HEK293 (cell line): ENCODE measurements at regions not wholly inside any gene's neighbourhood (a gene's known extent, or its start where the extent isn't known, plus 50 kb on each side); places are given as distances from the start of the nearest gene placed in this dataset.
"Not testable (repeated sequence)": the region's sequence is repeated elsewhere in the genome, so short reads cannot be mapped to it uniquely, and the experiment has no call there.

Experiments used
- CTCF ChIA-PET: fragments of 350-600 bp; formaldehyde crosslinking; extraction: SDS; loops from one replicate; lab custom pipeline; 2021; ENCODE audit warnings: antibody characterized with exemption; lab: Yijun Ruan, JAX
- POLR2A ChIA-PET: fragments of 300-600 bp; formaldehyde crosslinking; extraction: SDS; loops from one replicate; lab custom pipeline; 2020; ENCODE audit warnings: antibody characterized with exemption, inconsistent platforms; lab: Yijun Ruan, JAX
- H3K27ac ChIP-seq: fragments of 200-500 bp; sonication (Bioruptor generic); 2 replicates; pipeline ENCODE4 v1.5.1; 2014; ENCODE audit warnings: low read depth, low read length, control low read depth, inconsistent platforms; ENCODE audit errors: extremely low read depth
- H3K36me3 ChIP-seq, 2 experiments: fragments of 200-500 bp in 1 of 2; sonication (Bioruptor generic) in 1 of 2; 1 replicate in 1 of 2; 2 replicates in 1 of 2; pipeline ENCODE4 v1.5.1; 2014 to 2017; ENCODE audit warnings: inconsistent platforms in 2 of 2, low read length in 2 of 2; ENCODE audit not compliant: control insufficient read depth in 2 of 2, insufficient read depth in 1 of 2
- H3K4me1 ChIP-seq: fragments of 200-500 bp; sonication (Bioruptor generic); 2 replicates; pipeline ENCODE4 v1.5.1; 2014; ENCODE audit warnings: mild to moderate bottlenecking, low read length, inconsistent platforms; ENCODE audit not compliant: control insufficient read depth, insufficient read depth
- H3K4me3 ChIP-seq: 2 replicates; pipeline ENCODE4 v1.5.1; 2011; ENCODE audit warnings: low read depth, mild to moderate bottlenecking, control low read depth, low read length, moderate library complexity
- H3K9me3 ChIP-seq: fragments of 200-500 bp; sonication (Bioruptor generic); 2 replicates; pipeline ENCODE4 v1.5.1; 2014; ENCODE audit warnings: low read depth, low read length, inconsistent platforms; ENCODE audit not compliant: control insufficient read depth, insufficient read depth
- OVOL3 ChIP-seq: fragments of 450-650 bp; formaldehyde crosslinking; IDR thresholded peaks from 2 replicates; pipeline ENCODE4 v1.5.1; 2016; ENCODE audit warnings: missing biosample characterization, missing genetic modification characterization
- SP2 ChIP-seq: fragments of 450-650 bp; formaldehyde crosslinking; IDR thresholded peaks from 2 replicates; pipeline ENCODE4 v1.5.1; 2016; ENCODE audit warnings: missing biosample characterization, missing genetic modification characterization
- ZBTB10 ChIP-seq: fragments of 450-650 bp; formaldehyde crosslinking; IDR thresholded peaks from 2 replicates; pipeline ENCODE4 v1.5.1; 2016; ENCODE audit warnings: missing biosample characterization, missing genetic modification characterization
- ZIC2 ChIP-seq: fragments of 450-650 bp; formaldehyde crosslinking; IDR thresholded peaks from 2 replicates; pipeline ENCODE4 v1.5.1; 2016; ENCODE audit warnings: missing biosample characterization, missing genetic modification characterization
- ZNF121 ChIP-seq: fragments of 450-650 bp; formaldehyde crosslinking; IDR thresholded peaks from 2 replicates; pipeline ENCODE4 v1.5.1; 2016; ENCODE audit warnings: missing biosample characterization, missing genetic modification characterization
- ZNF341 ChIP-seq: fragments of 450-650 bp; formaldehyde crosslinking; IDR thresholded peaks from 2 replicates; pipeline ENCODE4; 2016; ENCODE audit warnings: low read depth, missing biosample characterization, missing genetic modification characterization
- ZNF549 ChIP-seq: fragments of 450-650 bp; IDR thresholded peaks from 2 replicates; pipeline ENCODE4 v1.5.1; 2018; ENCODE audit warnings: missing biosample characterization, missing genetic modification characterization, mild to moderate bottlenecking, inconsistent platforms, moderate library complexity
- ZNF76 ChIP-seq: fragments of 450-650 bp; formaldehyde crosslinking; IDR thresholded peaks from 2 replicates; pipeline ENCODE4; 2016; ENCODE audit warnings: low read depth, missing biosample characterization, missing genetic modification characterization, borderline replicate concordance
- ZSCAN5A ChIP-seq: fragments of 450-650 bp; formaldehyde crosslinking; IDR thresholded peaks from 2 replicates; pipeline ENCODE4 v1.5.1; 2016; ENCODE audit warnings: missing biosample characterization, missing genetic modification characterization

GRCh38 chr7:131662301-131662873, 106.0 kb upstream of the PODXL start:
- H3K27ac ChIP-seq, H3K9me3 ChIP-seq, H3K4me3 ChIP-seq, POLR2A ChIA-PET, H3K4me1 ChIP-seq, CTCF ChIA-PET, H3K36me3 ChIP-seq: not testable (repeated sequence)

- POLR2A ChIA-PET = no interaction called here
- H3K9me3 ChIP-seq = no peaks in the 10 kb centered on the region
- H3K27ac ChIP-seq = no peak overlapping the region
- H3K36me3 ChIP-seq = no peaks in the 10 kb centered on the region
- no peak for TF ChIP-seq ZSCAN5A
- no peak for TF ChIP-seq ZBTB10
- TF ChIP-seq ZNF341 (tag by site-specific recombination) = no peak
- TF ChIP-seq, all 188 proteins: peak for 0
- CTCF ChIA-PET = interaction anchor here (1.0 to 1.9 kb wide), 2 partner anchors 9 to 761 kb away, joined by 4 to 5 read pairs; no protein-coding TSS in a partner anchor
- H3K4me1 ChIP-seq = no peaks in the 10 kb centered on the region
- H3K4me3 ChIP-seq = no peak overlapping the region
These were observed 101.5 kb upstream of the PODXL start for GRCh38 chr7:131657881-131658280.

GRCh38 chr7:131656980-131657723, 100.7 kb upstream of the PODXL start:
- Histone ChIP-seq H3K4me1 (no peaks in the 10 kb centered on the region), H3K27ac (no peak overlapping the region), H3K4me3 (no peak overlapping the region), H3K9me3 (no peaks in the 10 kb centered on the region), H3K36me3 (no peaks in the 10 kb centered on the region)
- ChIA-PET CTCF (interaction anchor here (0.5 to 3.4 kb wide), 6 partner anchors 8 to 760 kb away, joined by 3 to 34 read pairs (median 6); no protein-coding TSS in a partner anchor), POLR2A (no interaction called here)
- peak; percentile 83 for TF ChIP-seq ZNF121 (tag by site-specific recombination)
- TF ChIP-seq ZNF76 (tag by site-specific recombination) = no peak
- TF ChIP-seq OVOL3 (tag by site-specific recombination) = no peak

GRCh38 chr7:131655866-131656265, 99.4 kb upstream of the PODXL start:
- H3K27ac ChIP-seq = no peak overlapping the region
- no peaks in the 10 kb centered on the region for H3K9me3 ChIP-seq
- POLR2A ChIA-PET = no interaction called here
- no peaks in the 10 kb centered on the region for H3K36me3 ChIP-seq
- peak; percentile 51; the same call in 1 of the 2 replicates for TF ChIP-seq ZIC2
- TF ChIP-seq SP2 (tag by site-specific recombination) = no peak
- no peak for TF ChIP-seq ZNF549 (tag by site-specific recombination)
- CTCF ChIA-PET = interaction anchor here (0.5 to 3.4 kb wide), 9 partner anchors 12 to 1502 kb away, joined by 3 to 45 read pairs (median 5); no protein-coding TSS in a partner anchor
- H3K4me3 ChIP-seq = no peak overlapping the region
- no peaks in the 10 kb centered on the region for H3K4me1 ChIP-seq
